Tibial nerve (tissue), 3 donors: ENCODE measurements at regions not wholly inside any gene's neighbourhood (a gene's known extent, or its start where the extent isn't known, plus 50 kb on each side); places are given as distances from the start of the nearest gene placed in this dataset.

Source experiments
- EP300 ChIP-seq, 2 donors: sonication (generic); formaldehyde crosslinking; IDR thresholded peaks; one replicate each; pipeline ENCODE4 v1.6.1; 2017; ENCODE audit warnings: antibody characterized with exemption in 2 of 2, mild to moderate bottlenecking in 1 of 2
- POLR2A ChIP-seq, 2 donors: fragments of 450-650 bp; IDR thresholded peaks; one replicate each; pipeline ENCODE4 v1.6.1; 2017; ENCODE audit warnings: antibody characterized with exemption in 2 of 2, mild to moderate bottlenecking in 2 of 2, moderate library complexity in 2 of 2

DNA sequence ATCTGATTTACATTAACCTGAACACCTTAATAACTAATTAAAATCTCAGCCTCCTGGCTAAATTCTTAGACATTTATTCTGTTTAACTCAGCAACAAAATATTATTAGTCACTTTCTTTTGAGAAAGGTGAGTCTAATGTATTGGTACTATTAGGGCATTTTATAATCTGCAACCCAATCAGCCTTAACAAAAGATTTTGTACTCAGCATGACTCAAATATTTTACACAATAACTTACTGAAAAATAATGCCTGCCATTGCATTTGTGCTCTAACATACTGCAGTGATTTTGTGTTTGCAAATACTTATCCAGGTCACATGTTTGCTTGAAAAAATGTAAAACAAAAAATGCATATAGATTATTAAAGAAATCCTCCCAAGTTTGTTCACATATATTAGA is 1129.9 kb downstream of the TAF11L14 start:
- TF ChIP-seq EP300 (IDR thresholded peaks at IDR 0.05) (no peak), POLR2A (IDR thresholded peaks at IDR 0.05) (no peak)
